Activated naive CD4-positive, alpha-beta T cell (primary cell): ENCODE measurements at regions not wholly inside any gene's neighbourhood (a gene's known extent, or its start where the extent isn't known, plus 50 kb on each side); places are given as distances from the start of the nearest gene placed in this dataset.

Source experiments
- DNase-seq, 4 experiments: peaks; one replicate each; lab custom pipeline; 2025; lab: John Stamatoyannopoulos, UW

- DNase-seq = no peak
These were observed 112.6 kb downstream of the HSPH1 start for GRCh38 chr13:31049083-31049482.

DNA sequence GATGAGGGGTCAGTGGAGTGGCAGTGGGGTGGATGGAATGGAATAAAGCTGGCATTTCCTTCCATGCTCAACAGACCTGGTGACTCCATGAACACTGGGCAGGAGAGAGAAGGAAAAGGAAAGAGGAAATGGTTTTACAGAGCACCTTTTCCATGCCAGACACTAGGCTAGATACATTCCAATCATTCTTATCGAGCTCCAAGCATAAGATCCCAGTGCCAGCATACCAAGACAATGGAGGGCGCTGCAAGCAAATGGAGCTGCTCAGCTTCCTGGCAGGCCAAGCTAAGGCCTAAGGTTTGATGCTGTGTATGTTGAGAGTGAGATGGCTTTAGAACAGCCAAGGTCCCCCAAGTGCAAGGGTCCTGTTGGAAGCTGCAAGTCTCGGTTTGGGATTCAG is 113.2 kb downstream of the HSPH1 start:
- DNase-seq = no peak

GRCh38 chr13:31046711-31047279 is 114.3 kb downstream of the TEX26 start:
- no peak for DNase-seq

DNA sequence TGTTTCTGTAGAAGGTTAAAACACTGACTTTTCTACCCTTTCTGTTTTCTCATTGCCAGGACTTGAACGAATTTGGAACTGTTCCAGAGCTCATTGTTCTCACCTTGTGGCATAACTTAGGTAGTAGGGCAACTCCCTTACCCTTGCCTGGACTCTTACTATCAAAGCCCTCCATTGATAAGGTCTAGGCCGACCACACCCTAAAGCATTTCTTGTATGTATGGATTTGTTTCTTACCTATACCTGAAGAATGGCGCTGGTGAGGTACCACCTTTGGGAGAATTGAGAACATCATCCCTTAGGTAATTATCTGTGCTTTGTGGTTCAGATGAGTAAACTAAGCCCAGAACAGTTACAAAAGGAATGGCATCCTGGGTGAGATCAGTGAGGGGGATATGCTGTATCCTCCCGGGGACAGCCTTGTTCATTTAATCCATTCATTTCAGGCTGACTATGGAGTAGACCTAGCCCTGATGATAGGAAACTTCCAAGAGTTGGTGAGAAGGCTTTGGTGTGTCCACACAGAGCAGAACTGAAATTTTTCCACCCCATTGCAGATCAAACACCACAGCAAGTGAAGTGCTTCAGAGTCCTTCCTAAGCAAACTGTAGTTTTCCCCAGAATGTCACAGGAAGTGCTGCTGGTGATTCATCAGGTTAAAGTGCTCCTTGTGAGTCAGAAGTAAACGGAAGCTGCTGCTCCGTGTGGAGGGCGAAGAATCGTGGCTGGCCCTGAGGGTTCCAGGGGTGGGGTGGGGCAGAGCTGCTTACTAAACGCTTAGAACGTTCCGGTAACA is 113.0 kb downstream of the TEX26 start:
- DNase-seq = peak; percentile 9 to 45 (median 18)

- DNase-seq = peak; percentile 36 to 68 (median 50)
These were observed 112.2 kb downstream of the TEX26 start for GRCh38 chr13:31044364-31045285.

GRCh38 chr13:31043957-31044356 is 111.5 kb downstream of the TEX26 start:
- DNase-seq = no peak

DNA sequence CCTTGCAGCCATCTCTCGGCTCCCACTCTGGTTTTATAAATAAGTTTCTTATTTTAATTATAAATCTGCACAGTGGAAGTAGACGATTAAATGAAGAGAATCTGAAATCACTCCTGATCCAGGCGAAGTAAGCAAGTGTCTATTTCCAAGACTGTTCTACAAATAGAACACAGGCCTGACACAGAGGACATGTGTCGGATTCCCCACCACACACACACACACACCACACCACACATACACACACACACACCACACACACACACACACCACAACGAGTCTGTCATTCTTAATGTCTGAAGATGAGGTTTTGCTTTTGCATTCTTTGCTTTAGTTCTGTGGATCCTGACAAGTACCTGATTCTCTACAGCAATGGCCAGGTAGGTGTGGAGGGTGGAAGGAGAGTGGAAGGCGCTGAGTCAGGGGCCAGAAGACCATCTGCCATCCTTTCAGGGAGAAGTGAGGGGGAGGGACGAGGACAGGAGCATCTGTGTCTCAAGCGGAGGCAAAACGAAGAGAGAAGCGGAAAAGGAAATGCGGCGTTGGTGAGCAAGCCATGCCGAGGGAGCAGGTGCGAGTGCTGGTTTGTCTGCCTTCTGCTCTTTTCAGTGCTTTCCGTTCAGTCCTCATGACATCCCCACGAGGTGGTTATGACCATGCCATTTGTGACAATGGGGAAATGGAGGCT is 110.2 kb downstream of the TEX26 start:
- no peak for DNase-seq

DNA sequence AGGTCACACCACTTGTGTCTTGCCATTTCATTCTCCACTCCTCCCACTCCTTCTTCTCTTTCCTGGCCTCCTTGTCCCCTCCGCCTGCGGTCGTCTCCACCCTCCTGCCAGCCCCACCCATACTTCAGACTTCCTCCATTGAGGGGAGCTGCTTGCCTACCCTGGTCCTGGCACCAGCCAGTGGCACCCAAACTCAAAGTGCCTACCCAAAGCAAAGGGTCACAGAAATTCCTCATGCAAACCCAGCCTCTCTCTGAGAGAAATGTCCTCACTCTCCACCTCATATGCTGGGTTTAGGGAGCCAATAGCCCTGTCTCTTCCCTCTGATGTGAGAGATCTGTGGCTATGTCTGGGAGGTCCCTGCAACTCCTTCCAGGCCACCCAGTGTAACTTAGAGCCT is 109.6 kb downstream of the TEX26 start:
- DNase-seq = no peak

DNA sequence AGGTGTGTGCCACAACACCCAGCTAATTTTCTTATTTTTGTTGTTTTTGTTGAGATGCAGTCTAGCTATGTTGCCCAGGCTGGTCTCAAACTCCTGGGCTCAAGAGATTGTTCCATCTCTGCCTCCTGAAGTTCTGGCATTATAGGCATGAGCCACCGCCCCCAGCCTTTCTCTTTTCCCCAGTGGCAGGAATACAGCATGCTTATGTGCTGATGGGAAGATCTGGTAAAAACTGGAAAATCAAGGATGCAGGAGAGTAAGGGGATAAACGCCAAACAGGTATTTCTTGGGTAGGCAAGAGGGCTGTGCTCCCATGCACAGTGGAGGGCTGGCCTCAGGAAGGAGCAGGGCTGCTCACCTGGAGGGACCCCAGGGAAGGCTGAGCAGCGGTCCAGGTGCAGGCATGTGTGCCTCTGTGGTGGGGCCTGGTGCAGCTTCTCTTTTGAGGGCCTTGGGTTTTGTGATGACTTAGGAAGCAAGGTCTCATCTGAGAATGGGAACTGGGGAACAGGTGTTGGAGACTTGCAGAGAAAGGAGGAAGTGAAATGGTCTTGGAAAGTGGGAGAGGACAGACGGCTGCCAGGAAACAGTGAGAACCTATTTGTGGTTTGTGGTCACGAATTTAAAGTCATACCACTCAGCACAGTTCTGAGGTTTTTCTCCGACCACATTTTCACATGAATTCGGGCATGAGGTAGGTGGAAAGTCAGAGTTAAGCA is 106.5 kb downstream of the TEX26 start:
- no peak for DNase-seq

DNA sequence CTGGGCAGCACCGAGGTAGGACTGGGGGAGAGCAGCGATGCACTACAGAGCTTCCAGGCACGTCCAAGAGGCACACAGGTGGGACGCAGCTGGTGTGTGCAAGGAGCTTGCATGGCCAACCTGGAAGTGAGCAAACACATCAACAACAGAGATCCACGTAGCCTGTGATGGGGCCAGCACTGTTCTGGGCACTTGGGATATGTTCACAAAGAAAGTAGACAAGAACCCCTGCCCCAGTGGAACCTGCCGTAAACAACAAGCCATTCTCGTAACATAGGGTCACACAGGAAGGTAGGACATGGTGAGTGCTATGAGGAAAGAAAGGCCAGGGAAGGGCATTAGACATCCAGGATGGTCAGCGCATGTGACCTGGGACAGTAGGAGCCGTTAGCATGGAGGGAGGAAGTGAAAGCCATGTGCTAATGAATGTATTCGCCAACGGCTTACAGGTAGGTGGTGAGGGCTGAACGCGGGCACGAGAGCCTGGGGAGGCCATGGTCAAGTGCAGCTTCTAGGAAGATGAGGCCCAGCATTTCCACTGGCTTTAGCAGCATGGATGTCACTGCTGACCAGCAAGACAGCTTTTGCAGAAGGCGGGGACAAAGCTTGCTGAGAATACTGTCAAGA is 105.5 kb downstream of the TEX26 start:
- DNase-seq = no peak

- DNase-seq = no peak
These were observed 104.6 kb downstream of the TEX26 start for GRCh38 chr13:31036731-31037695.

GRCh38 chr13:31035185-31035965 is 102.9 kb downstream of the TEX26 start:
- no peak for DNase-seq

GRCh38 chr13:31032528-31033113 is 100.2 kb downstream of the TEX26 start:
- no peak for DNase-seq

GRCh38 chr13:31031482-31031881 is 99.0 kb downstream of the TEX26 start:
- no peak for DNase-seq

- no peak for DNase-seq
These were observed 96.6 kb downstream of the TEX26 start for GRCh38 chr13:31029102-31029501.

GRCh38 chr13:31027136-31027535 is 94.7 kb downstream of the TEX26 start:
- DNase-seq = no peak
